K562 (cell line): ENCODE measurements at regions not wholly inside any gene's neighbourhood (a gene's known extent, or its start where the extent isn't known, plus 50 kb on each side); places are given as distances from the start of the nearest gene placed in this dataset.

Experiments
- ATAC-seq: fragments of 200-7000 bp; cut with Tn5 transposase; 3 replicates; pipeline ENCODE4 v1.9.1; 2020; ENCODE audit warnings: moderate library complexity
- BruUV-seq: library from RNA; stranded (reverse); fragments of 400-500 nt; replicated peaks from 2 replicates; lab custom pipeline; 2021; lab: Mats Ljungman, UMichigan
- CTCF ChIA-PET: fragments of 300-600 bp; formaldehyde crosslinking; extraction: SDS; loops from one replicate; lab custom pipeline; 2021; ENCODE audit warnings: low intra/inter-chr PET ratio; lab: Yijun Ruan, JAX
- POLR2A ChIA-PET: fragments of 300-600, 350-650 bp; sonication (Branson Sonifier 250); formaldehyde crosslinking; extraction: SDS; loops from one replicate; lab custom pipeline; 2021; ENCODE audit warnings: antibody characterized with exemption, inconsistent platforms; lab: Yijun Ruan, JAX
- DNase-seq, 4 experiments: peaks; one replicate each; pipeline versions ENCODE4 v3.0.0 to v3.0.0-alpha.2; 2011 to 2018; ENCODE audit warnings: low spot score in 3 of 4, mixed read lengths in 3 of 4; ENCODE audit errors: extremely low read depth in 1 of 4
- FAIRE-seq: peaks from 2 replicates; lab custom pipeline; 2011; peaks lifted over from hg19 to GRCh38; lab: Jason Lieb, UNC
- H2AFZ ChIP-seq: 2 replicates; pipeline ENCODE4 v1.6.0; 2011; ENCODE audit warnings: low read depth, low read length, control low read depth, inconsistent platforms
- H3K27ac ChIP-seq: fragments of 200-600 bp; 3 replicates; pipeline ENCODE4 v1.8.0; 2011; ENCODE audit warnings: low read depth, mild to moderate bottlenecking, control low read depth, inconsistent platforms, low read length, moderate library complexity, mixed read lengths; ENCODE audit errors: extremely low read depth
- H3K27me3 ChIP-seq, 2 experiments: fragments of 300-600 bp in 1 of 2; 2 replicates in 1 of 2; 3 replicates in 1 of 2; pipeline versions ENCODE4 v1.6.0 to v1.8.0; 2011; ENCODE audit warnings: inconsistent platforms in 2 of 2, low read length in 2 of 2, mild to moderate bottlenecking in 1 of 2, mixed read lengths in 1 of 2, moderate library complexity in 1 of 2; ENCODE audit not compliant: control insufficient read depth in 2 of 2, insufficient read depth in 2 of 2
- H3K36me3 ChIP-seq: fragments of 300-600 bp; 3 replicates; pipeline ENCODE4 v1.8.0; 2011; ENCODE audit warnings: mild to moderate bottlenecking, low read length, inconsistent platforms; ENCODE audit not compliant: control insufficient read depth, insufficient read depth
- H3K4me1 ChIP-seq, 2 experiments: fragments of 200-600 bp in 1 of 2; replicated peaks in 1 of 2; 2 replicates in 1 of 2; 3 replicates in 1 of 2; pipeline versions ENCODE4 v1.5.1 to v1.8.0; 2011; ENCODE audit warnings: inconsistent platforms in 2 of 2, low read length in 2 of 2, mild to moderate bottlenecking in 1 of 2, mixed read lengths in 1 of 2, moderate library complexity in 1 of 2; ENCODE audit not compliant: control insufficient read depth in 2 of 2, insufficient read depth in 2 of 2
- H3K4me2 ChIP-seq: 2 replicates; pipeline ENCODE4 v1.6.1; 2011; ENCODE audit warnings: low read length, control low read depth, inconsistent platforms, mixed read lengths; ENCODE audit not compliant: insufficient read depth
- H3K4me3 ChIP-seq: fragments of 200-600 bp; sonication (generic), shearing (Covaris generic); 2 replicates; pipeline ENCODE4 v1.5.1; 2016; ENCODE audit warnings: control low read depth, inconsistent platforms
- H3K79me2 ChIP-seq: fragments of 200-600 bp; 3 replicates; pipeline ENCODE4 v1.8.0; 2011; ENCODE audit warnings: low read length, inconsistent platforms; ENCODE audit not compliant: control insufficient read depth, insufficient read depth
- H3K9ac ChIP-seq, 2 experiments: 2 replicates each; pipeline versions ENCODE4 v1.6.0 to v1.6.1; 2011; ENCODE audit warnings: low read depth in 2 of 2, low read length in 2 of 2, control low read depth in 1 of 2, inconsistent platforms in 1 of 2, mild to moderate bottlenecking in 1 of 2, mixed read lengths in 1 of 2; ENCODE audit not compliant: insufficient read depth in 1 of 2
- H3K9me1 ChIP-seq: one replicate; pipeline ENCODE4 v1.6.0; 2011; ENCODE audit warnings: inconsistent platforms, mild to moderate bottlenecking, low read length, moderate library complexity; ENCODE audit not compliant: control insufficient read depth, insufficient read depth
- H3K9me3 ChIP-seq: replicated peaks from 2 replicates; pipeline ENCODE4 v1.5.1; 2011; ENCODE audit warnings: low read depth, low read length, inconsistent platforms; ENCODE audit not compliant: control insufficient read depth, insufficient read depth
- H4K20me1 ChIP-seq: replicated peaks from 2 replicates; pipeline ENCODE4 v1.6.1; 2011; ENCODE audit warnings: low read length, inconsistent platforms, mixed read lengths; ENCODE audit not compliant: control insufficient read depth, insufficient read depth
- DACH1 ChIP-seq: fragments of 450-650 bp; IDR thresholded peaks from 2 replicates; pipeline ENCODE4 v1.6.1; 2018; ENCODE audit not compliant: partially characterized antibody
- ESRRB ChIP-seq: fragments of 250-450 bp; sonication (Bioruptor Pico); IDR thresholded peaks from 2 replicates; pipeline ENCODE4 v1.5.0; 2020; ENCODE audit warnings: mild to moderate bottlenecking, moderate library complexity, borderline replicate concordance
- FOXK1 ChIP-seq: sonication (generic); formaldehyde crosslinking; IDR thresholded peaks from 2 replicates; pipeline ENCODE4 v1.8.0; 2022; ENCODE audit warnings: missing genetic modification reagents, mild to moderate bottlenecking, borderline replicate concordance
- HINFP ChIP-seq: fragments of 450-650 bp; conservative IDR thresholded peaks from 2 replicates; pipeline ENCODE4 v1.6.1; 2016; ENCODE audit warnings: missing genetic modification characterization, low read depth, mild to moderate bottlenecking, control low read depth, missing compliant biosample characterization
- TRIM28 ChIP-seq: fragments of 450-650 bp; IDR thresholded peaks from 2 replicates; pipeline ENCODE4 v1.6.1; 2017
- USF1 ChIP-seq: sonication (generic); formaldehyde crosslinking; IDR thresholded peaks from 2 replicates; pipeline ENCODE4 v1.9.0; 2022; ENCODE audit warnings: mild to moderate bottlenecking, missing genetic modification reagents
- ZNF311 ChIP-seq: fragments of 250-450 bp; sonication (Bioruptor Pico); IDR thresholded peaks from 2 replicates; pipeline ENCODE4 v1.4.0; 2020; ENCODE audit warnings: mild to moderate bottlenecking, moderate library complexity
- WGBS: fragments of 100-300 bp; shearing (Covaris generic); methylation state at CpG from one replicate; pipeline ENCODE4 v1.1.6; 2016; ENCODE audit warnings: low coverage, mixed read lengths; ENCODE audit not compliant: insufficient coverage; ENCODE audit errors: missing lambda C conversion rate; 5-methylcytosine and 5-hydroxymethylcytosine counted together
- in situ Hi-C: fragments of 300-500 bp; cut with MboI; formaldehyde crosslinking; loops from 4 replicates; pipeline ENCODE4 v1.15.0; 2018; ENCODE audit warnings: inconsistent platforms, mixed read lengths
- intact Hi-C: fragments of 100-400 bp; cut with micrococcal nuclease; formaldehyde crosslinking; loops from 2 replicates; pipeline ENCODE4 v1.14.2; 2022

GRCh38 chr19:30692181-30692811 is 320.1 kb downstream of the ZNF536 start:
- FAIRE-seq = no peak

More at GRCh38 chr19:30692181-30692811, 320.1 kb downstream of the ZNF536 start:
- H3K9me1 ChIP-seq = no peaks in the 10 kb centered on the region
- no peak overlapping the region for H3K9ac ChIP-seq
- H3K9me3 ChIP-seq = no peaks in the 10 kb centered on the region
- in situ Hi-C loops (no loop called here), intact Hi-C loops (no loop called here)
- H3K4me2 ChIP-seq = no peak overlapping the region
- TF ChIP-seq ESRRB (no peak), FOXK1 (CRISPR knock-in tag) (no peak), HINFP (tag) (no peak), ZNF311 (CRISPR knock-in tag) (no peak), DACH1 (no peak), USF1 (CRISPR knock-in tag) (no peak), TRIM28 (no peak)
- H4K20me1 ChIP-seq = no peaks in the 10 kb centered on the region; the same call in 1 of the 2 replicates
- no peak for ATAC-seq
- no peaks in the 10 kb centered on the region for H3K36me3 ChIP-seq
- peaks cover 7 to 9% of the 10 kb centered on the region in 2 experiments; a peak in 4 of 5 replicates for H3K27me3 ChIP-seq
- no peak overlapping the region for H2AFZ ChIP-seq
- ChIA-PET POLR2A (no interaction called here), CTCF (no interaction called here)
- no peaks in the 10 kb centered on the region for H3K79me2 ChIP-seq
- DNase-seq = no peak
- H3K4me3 ChIP-seq = no peak overlapping the region
- under 1% methylated on average over 21 of the region's 21 CpGs for WGBS
- no peak overlapping the region for H3K27ac ChIP-seq
- BruUV-seq = no TSS peak
- no peaks in the 10 kb centered on the region for H3K4me1 ChIP-seq
